ENCODE measurements at regions not wholly inside any gene's neighbourhood (a gene's known extent, or its start where the extent isn't known, plus 50 kb on each side); places are given as distances from the start of the nearest gene placed in this dataset.
"Not testable (repeated sequence)": the region's sequence is repeated elsewhere in the genome, so short reads cannot be mapped to it uniquely, and the experiment has no call there.

DNA sequence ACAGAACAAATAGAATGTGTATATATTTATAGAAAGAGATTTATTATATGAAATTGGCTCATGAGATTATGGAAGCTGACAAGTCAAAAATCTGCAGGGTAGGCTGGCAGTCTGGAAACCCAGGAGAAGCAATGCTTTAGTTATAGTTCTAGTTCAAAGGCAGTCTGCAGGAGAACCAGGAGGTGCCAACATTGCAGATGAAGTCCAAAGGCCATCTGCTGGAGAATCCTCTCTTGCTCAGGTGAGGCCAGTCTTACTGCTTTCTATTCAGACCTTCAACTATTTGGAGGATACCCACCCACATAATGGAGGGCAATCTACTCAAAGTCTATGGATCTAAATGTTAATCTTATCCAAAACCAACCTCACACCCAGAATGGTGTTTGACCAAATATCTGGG, 75.9 kb upstream of the MRPS6 start:
- DNase-seq (ENCODE audit: low read depth, low spot score) = no peak
- no peak overlapping the region for H3K27ac ChIP-seq

DNA sequence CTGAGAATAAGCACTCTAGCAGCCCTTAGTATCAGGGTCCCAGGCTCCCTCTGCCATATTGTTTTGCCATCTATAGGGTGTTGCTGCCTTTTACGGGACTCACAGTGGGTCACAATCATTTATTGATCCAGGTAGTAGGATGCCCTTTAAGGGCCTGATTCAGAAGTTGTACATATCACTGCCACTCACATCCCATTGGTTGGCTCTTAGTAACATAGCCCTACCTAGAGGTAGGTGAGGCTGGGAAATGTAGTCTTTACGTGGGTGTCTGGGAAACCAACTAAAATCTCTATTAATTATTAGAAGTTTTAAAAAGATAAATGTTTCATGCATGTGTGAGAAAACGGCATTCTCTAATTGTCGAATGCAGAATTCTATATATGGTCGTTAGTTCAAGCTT, 78.8 kb upstream of the ATP5PO start:
- no peak for DNase-seq (ENCODE audit: low read depth, low spot score)
- no peak overlapping the region for H3K27ac ChIP-seq

DNA sequence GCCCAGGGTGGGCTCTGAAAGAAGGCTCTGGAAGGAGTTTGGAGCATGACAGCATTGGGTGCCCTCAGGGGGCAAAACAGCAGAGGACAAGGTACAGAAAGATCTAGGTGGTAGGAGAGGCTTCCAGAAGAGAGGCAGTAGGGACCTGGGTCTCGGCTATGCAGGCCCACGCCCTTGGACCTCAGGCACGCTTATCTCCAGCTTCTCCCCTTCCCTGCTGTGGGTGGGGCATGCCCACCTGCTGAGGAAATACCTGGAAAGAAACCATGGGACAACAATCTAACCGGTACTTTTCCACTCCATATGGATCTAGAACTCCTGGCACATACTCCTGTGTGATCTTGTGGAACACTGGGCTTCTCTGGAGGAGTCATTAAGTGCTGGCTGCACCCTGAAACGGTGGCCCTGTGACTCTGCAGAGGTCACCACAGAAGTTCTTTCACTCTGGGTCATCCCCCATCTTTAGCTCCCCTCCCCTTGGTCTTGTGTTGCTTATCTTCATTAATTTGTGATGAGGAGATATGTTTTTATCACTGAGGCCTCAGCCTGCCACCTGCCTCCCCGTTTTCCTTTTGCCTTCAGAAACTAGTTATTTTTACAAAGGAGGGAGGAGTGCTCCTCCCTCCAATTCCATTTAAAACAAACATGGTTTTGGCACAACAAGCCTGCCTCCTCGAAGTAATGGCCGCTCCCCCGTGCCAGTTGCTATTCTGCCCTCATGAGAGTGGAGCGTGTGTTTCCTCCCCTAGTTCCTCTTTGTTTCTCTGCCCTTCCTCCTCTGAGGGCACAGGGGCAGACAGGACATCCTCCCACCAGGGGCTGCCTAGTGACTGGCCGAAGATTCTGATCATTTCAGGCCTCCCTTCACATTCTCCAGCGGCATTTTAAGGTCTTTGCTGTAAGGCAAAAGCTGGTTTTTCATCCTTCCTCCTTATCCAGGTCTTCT, 78.0 kb upstream of the ATP5PO start:
- no peak overlapping the region for H3K27ac ChIP-seq
- no peak for DNase-seq (ENCODE audit: low read depth, low spot score)

DNA sequence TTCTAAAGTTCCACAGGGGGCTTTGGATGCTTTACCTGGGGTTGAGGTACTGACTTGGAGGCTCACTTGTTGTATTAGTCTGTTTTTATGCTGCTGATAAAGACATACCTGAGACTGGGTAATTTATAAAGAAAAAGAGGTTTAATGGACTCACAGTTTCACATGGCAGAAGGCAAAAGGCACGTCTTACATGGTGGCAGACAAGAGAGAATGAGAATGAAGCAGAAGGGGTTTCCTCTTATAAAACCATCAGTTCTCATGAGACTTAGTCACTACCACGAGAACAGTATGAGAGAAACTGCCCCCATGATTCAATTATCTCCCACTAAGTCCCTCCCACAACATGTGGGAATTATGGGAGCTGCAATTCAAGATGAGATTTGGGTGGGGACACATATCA, 76.8 kb upstream of the ATP5PO start:
- DNase-seq (ENCODE audit: low read depth, low spot score); H3K27ac ChIP-seq: not testable (repeated sequence)

DNA sequence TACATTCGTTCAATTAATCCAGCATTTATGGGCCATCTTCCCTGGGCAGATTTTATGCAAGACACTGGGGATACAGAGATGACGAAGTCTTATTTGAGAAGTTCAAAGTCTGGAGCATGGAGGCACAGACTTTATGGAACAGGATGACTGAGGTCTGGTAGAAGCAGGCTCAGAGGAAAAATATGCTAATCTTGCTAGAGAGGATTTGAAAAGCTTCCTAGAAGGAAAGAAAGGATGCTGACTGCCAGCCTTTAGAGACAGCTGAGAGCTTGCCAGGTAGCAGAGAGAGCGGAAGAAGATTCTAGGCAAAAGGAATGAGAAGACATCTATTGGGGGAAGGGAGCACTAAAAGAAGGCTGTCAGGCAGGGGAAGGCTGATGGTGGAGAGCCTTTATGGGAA, 75.5 kb upstream of the ATP5PO start:
- DNase-seq (ENCODE audit: low read depth, low spot score) = no peak
- no peak overlapping the region for H3K27ac ChIP-seq

DNA sequence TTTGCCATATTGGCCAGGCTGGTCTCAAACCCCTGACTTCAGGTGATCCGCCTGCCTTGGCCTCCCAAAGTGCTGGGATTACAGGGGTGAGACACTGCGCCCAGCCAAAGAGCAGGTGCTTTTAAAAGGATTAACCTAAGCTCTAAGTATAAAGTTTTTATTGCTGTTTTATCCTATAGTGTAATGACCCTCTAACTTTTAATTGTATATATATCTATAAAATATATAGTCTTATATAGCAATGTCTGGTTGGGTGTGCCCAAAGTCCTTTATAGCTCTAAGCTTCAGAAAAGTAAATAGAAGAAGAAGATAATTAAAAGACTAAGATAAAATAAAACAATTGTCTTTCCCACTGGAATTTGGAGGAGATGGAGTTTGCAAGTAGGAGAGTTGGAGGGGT, 73.8 kb upstream of the ATP5PO start:
- no peak for DNase-seq (ENCODE audit: low read depth, low spot score)

DNA sequence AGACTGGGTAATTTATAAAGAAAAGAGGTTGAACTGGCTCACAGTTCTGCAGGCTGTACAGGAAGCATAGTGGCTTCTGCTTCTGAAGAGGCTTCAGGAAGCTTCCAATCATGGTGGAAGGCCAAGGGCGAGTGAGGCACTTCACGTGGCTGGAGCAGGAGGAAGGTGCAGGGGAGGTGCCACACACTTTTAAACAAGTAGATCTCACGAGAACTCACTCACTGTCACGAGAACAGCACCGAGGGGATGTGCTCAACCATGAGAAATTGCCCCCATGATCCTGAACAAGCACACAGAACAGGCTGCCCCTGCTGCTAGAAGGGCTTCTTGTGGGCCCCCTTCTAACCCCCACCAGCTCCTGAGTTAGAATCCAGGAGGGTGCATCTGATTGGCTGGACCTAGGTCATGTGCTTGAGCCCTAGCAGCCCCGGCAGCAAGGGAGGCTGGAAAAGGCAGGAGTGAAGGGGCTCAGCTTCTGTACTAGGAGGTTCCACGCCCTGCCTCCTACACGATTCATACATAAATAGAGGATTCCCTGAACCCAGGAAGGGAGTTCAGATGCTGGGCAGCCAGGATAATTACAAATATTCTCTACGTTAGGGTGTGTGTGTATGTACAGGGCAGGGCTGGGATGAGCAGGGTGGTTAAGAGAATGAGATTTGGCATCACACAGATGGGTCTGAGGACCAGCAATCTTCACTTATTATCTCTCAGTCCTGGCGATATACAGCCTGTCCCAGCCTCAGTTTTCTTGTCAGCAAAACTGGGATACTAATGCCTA, 72.8 kb upstream of the ATP5PO start:
- no peak for DNase-seq (ENCODE audit: low read depth, low spot score)
- no peak overlapping the region for H3K27ac ChIP-seq

More for the DNA sequence above, 73.8 kb upstream of the ATP5PO start:
- H3K27ac ChIP-seq = no peak overlapping the region

DNA sequence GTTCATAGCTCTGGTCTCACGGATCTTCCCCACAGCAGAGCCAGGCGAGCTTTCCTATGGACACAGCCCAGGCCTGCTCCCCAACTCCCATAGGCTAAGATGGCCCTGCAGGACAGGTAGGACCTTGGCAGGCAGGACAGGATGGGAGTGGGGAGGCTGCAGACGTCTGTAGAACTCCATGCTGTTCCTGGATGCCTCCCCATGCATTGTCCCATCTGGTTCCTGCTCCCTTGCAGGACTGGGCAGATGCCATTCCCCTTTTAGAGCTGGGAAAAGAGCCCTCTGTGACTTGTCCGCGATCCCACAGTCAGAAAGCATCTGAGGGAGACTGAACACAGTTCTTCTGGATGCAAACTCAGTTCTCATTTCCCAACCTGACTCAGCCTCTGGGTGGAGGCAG, 71.9 kb upstream of the ATP5PO start:
- H3K27ac ChIP-seq = no peak overlapping the region

DNA sequence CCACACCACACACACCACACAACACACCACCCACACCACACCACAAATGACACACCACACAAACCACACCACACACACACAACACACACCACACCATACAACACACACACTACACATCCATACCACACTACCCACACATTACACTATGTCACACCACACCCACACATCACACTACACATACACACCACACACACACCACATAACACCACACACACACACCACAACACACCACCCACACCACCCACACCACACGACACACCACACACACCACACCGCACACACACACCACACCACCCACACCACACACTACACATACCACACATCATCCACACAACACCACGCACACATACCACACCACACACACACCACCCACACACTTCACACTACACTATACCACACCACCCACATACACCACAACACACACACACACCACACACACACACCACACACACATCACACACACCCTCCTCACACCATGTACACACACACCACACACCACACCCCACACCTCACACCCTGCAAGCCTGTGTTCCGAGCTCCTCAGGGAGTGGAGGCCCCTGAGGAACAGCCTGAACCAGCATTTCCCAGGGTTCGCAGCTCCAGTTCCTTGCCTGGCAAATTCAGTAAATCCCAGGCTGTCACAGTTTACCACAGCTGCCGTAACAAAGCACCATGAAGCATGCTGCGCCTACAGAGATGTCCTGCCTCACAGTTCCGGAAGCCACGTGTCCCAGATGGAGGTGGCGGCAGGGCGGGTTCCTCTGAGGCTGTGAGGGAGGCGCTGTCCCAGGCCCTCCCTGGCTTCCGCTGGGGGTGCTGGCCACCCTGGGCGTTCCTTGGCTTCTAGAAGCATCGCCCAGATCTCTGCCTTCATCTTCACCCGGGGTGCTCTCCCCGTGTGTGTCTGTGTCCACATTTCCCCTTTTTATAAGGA, 69.8 kb upstream of the ATP5PO start:
- DNase-seq (ENCODE audit: low read depth, low spot score) = no peak
- no peak overlapping the region for H3K27ac ChIP-seq

More for the DNA sequence above, 71.9 kb upstream of the ATP5PO start:
- DNase-seq (ENCODE audit: low read depth, low spot score) = no peak

DNA sequence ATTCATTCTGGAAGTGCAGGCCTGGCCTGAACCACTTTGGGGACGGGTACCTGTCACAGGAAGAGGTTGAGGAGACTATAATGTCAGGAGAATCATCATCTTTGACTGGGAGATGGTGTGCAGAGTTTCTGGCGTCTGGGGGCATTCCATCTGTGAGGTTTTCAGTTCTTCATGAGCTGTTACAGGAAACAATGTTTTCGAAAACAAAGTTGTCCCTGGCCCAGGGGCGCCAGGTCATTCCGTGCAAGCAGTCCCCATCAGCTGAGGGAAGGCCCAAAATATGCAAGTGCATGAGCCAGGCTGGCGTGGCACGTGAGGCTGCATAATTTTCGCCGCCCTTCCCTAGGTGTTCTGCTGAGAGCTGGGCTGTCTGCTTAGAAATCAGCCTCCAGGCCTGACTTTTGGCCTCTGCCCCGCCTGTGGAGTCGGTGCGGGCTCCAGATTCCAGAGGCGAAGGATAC, 68.4 kb upstream of the ATP5PO start:
- H3K27ac ChIP-seq = no peak overlapping the region
- DNase-seq (ENCODE audit: low read depth, low spot score) = no peak

DNA sequence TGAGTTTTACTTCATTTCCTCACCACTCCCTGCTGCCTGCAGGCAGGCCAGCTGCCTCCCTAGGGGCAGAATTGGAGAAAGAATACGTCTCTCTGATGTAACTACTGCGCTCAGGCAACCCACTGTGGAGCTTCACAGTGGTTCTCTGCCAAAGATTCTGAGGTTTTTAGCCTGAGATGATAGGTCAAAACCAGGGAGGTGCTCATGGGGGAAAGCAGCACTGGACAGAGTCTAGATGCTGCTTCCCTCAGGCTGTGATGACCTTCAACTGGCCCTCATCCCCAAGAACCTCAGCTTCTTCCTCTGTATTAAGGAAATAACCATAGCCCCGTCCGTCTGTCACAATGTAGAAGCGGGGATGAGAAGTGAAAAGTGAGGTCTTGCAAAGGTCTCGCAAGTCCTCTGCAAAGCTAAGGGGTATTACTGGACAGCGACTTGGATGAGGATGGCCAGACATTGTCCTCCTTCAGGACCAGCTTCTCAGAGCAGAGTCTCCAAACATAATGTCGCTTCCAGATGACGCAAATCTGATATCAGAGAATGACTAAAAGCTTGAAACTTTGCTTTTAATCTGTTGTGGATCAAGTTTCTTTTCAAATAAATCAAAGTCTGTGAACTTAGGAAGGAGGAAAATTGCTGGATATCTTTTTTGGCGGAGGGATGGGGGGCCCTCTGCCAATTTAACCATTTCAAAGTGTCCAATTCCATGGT, 65.9 kb upstream of the ATP5PO start:
- no peak for DNase-seq (ENCODE audit: low read depth, low spot score)
- no peak overlapping the region for H3K27ac ChIP-seq

DNA sequence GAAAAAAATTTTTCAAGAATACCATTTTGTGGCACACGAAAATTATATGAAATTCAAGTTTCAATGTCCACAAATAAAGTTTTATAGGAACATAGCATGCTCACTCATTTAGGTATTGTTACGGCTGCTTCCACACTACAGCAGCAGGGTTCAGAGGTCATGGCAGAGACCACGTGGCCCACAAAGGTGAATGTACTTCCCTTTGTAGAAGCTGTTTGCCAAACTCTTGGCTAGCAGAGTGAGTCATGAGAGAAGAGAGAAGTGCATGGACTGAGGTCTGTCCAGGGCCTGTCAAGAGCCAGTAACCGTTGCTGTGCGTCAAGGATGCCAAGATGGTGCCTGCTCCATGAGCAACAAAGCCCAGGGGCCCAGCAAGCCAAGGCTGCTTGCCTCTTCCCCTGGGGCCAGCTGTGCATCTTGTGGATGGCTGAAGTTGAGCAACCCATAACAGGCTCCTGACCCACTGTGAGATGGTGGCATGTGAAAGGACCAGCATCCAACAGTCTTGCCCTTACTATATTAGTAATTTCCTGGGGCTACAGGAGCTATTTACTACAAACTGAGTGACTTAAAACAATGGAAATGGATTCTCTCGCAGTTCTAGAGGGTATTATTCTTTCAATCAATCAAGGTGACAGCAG, 64.8 kb upstream of the ATP5PO start:
- DNase-seq (ENCODE audit: low read depth, low spot score) = no peak
- H3K27ac ChIP-seq = no peak overlapping the region

DNA sequence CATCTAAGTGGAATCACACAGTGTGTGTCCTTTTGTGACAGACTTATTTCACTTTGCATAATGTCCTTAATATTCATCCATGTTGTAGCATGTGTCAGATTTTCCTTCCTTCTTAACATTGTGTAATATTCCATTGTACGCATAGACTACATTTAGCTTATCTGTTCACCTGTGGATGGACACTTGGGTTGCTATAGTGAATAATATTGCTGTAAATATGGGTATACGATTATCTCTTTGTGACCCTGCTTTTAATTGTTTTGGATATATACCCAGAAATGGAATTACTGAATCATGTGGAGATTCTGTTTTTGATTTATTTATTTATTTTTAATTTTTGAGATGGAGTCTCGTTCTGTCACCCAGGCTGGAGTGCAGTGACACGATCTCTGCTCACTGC, 63.0 kb upstream of the ATP5PO start:
- DNase-seq (ENCODE audit: low read depth, low spot score) = no peak
- no peak overlapping the region for H3K27ac ChIP-seq

DNA sequence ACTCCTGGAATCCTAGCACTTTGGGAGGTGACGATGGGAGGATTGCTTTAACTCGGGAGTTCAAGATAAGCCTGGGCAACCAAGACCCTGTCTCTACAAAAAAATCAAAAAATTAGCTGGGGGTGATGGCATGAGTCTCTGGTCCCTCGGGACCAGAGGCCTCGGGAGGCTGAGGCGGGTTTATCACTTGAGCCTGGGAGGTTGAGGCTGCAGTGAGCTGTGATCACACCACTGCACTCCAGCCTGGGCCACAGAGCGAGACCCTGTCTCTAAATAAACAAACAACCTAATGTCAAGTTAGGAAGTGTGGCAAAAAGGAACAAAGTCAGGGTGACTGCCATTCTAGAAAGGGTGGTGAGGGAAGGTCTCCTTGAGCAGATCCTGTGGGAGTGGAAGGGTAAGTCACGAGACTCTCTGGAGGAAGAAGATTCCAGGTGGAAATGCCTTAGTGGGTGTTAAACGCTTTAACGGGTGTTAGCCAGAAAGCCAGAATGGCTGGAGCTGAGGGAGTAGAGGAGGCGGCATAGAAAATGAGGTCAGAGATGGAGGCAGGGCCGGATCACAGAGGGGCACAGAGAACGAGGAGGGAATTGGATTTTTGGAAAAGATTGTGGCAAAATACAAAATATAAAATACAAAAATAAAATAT, 62.2 kb upstream of the ATP5PO start:
- peak overlapping the region; percentile 100 for H3K27ac ChIP-seq
- DNase-seq (ENCODE audit: low read depth, low spot score) = no peak

DNA sequence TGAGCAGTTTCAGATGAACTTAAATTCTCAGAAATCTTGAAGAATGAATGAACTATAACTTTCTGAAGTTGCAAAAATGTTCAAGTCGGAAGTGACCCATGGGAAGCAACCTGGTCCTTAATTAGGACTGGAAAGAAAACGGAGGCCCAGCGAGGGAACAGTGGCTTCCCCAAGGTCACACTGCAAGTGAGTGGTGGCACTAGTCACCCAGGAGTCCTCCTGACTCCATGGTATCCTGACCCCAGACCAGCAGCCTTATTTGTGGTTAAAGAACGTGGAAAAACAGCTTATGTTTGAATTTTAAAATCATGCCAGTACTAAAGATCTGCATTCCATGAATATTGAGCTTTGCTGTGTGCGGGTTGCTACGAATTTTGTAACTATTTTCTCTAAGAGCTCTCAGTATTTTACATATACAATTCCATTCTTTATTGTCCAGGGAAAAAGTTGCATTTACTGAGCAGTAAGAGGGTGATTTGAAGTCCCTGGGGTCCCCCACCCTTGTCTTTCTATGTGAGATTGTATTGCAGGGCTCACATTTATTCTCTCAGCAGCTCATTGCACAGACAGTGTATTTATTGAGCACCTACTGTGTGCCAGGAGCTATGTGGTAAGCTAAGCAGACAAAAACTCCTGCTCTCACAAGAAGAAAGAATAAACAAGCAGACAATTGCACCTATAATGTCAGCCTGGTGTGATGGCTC, 61.6 kb upstream of the ATP5PO start:
- no peak for DNase-seq (ENCODE audit: low read depth, low spot score)
- peak overlapping the region; percentile 100 for H3K27ac ChIP-seq

DNA sequence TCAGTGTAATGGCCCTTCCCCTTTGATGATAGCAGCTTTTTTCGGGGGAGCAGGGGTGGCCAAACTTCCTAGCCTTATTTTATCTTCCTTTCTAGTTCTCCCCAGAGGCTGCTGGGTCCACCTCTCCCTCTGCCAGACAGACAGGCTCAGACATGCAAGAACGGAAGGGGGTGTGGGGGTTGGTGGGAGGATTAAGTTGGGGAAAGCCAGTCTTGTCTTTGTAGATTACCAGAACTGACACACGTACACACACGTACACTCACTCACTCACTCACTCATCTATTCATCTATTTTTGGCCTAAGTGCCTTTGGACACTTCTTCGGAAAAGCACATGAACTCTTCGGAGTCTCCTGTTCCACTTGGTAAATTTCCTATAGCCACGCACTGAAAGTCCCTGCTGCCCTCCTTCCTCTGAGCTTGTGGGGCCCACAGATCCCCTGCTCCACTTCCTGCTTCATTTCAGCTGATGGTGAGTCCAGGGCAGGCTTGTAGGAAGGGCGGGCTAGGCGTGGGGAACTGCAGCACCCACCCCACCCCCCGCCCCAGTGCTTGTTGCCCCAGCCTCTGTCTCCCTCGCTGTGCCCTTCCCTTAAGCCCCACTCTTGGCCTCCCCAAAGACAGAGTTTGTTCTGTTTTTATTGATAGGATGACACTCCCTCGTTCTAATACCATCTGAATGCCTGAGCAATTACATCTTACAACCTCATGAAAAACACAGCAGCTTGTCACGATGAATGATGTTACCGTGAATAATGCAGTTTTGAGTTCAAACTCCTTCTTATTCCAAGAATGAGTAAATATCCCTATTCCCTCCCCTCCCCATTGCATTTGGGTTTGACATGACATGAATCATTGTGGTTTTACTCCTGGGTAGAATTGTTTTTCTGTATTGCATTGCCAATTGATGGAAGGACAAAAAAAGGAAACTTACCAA, 60.7 kb upstream of the ATP5PO start:
- peak; percentile 97 for DNase-seq (ENCODE audit: low read depth, low spot score)
- H3K27ac ChIP-seq = peak overlapping the region; percentile 100

DNA sequence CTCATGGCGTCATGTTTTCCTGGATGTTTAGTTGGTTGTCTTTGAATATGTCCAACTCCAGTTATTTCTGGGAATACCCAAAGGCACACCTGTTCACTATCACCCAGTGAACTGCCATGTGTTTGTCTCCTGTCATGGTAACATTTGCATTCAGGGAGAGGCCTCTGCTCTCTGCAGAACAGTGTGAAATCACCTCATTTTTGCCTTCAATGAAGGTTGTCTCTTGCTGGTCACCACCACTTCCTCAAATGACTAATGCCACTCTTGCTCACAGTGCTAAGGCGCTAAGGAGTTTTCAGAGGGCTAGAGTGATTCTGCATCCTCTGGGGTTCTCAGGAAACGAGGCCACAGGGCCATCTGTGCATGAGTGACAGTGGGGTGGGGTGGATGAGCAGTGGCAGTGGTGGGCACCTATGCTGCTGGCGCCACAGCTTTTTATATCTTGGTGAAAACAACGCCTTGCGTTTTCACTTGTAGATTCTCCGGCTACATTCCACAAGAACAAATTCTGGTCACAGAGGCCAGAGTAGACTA, 60.0 kb upstream of the ATP5PO start:
- peak overlapping the region; percentile 100 for H3K27ac ChIP-seq
- DNase-seq (ENCODE audit: low read depth, low spot score) = peak; percentile 66
